Skin epidermis (tissue), 12 donors: ENCODE measurements at regions not wholly inside any gene's neighbourhood (a gene's known extent, or its start where the extent isn't known, plus 50 kb on each side); places are given as distances from the start of the nearest gene placed in this dataset.
"Not testable (repeated sequence)": the region's sequence is repeated elsewhere in the genome, so short reads cannot be mapped to it uniquely, and the experiment has no call there.

Experiments used
- H3K27ac ChIP-seq, 21 experiments: fragments of 200-600 bp; sonication (generic) in 11 of 21; one replicate each; pipeline ENCODE4 v1.5.0; 2020; ENCODE audit warnings: mild to moderate bottlenecking in 3 of 21, inconsistent platforms in 2 of 21, moderate library complexity in 2 of 21
- H3K4me3 ChIP-seq, 7 experiments: fragments of 200-600 bp; sonication (generic) in 2 of 7; one replicate each; pipeline ENCODE4 v1.5.0; 2020; ENCODE audit warnings: inconsistent platforms in 2 of 7, mild to moderate bottlenecking in 2 of 7, moderate library complexity in 1 of 7

DNA sequence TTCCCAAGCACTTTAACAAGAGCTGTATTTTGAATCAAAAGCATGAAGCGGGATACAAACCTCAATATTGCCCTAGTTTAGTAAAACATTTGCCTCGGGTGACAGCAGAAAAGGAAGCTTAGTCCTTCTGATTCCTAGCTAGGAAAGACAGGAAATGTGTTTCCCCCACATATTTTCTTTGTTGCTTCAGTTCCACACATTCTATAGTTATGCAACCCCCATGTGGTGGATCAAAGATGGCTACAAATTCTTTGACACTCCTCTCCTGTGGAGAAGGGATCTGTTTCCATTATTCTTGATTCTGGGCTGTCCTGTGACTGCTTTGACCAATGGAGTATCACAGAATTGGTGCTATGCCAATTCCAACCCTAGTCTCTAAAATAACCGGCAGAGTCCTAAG, 89.1 kb upstream of the SLC30A5 start:
- H3K27ac ChIP-seq = no peak overlapping the region
- H3K4me3 ChIP-seq = no peak overlapping the region

DNA sequence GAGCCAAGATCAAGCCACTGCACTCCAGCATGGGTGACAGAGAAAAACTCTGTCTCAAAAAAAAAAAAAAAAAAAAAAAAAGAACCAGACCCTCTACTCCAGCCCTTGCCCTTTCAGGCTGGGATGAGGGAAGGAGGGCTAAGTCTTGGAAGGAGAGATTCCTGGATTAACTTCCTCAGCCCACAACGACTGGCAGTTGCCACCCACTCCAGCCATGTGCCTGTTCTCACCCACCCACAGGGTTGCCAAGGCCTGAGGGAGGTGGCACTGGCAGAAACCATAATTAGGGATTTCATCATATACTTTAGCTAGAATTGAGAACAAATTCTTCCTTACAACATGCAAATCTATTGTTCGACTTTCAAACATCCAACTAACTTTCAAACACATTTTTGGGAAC, 87.8 kb upstream of the SLC30A5 start:
- Histone ChIP-seq H3K4me3 (no peak overlapping the region), H3K27ac (no peak overlapping the region)

- Histone ChIP-seq H3K4me3 (no peak overlapping the region), H3K27ac (peak overlapping the region in 1 of 21 experiments; percentile 27)
Measured at GRCh38 chr5:69007163-69007562, 86.7 kb upstream of the SLC30A5 start.

- H3K27ac ChIP-seq = no peak overlapping the region
- no peak overlapping the region for H3K4me3 ChIP-seq
Measured at GRCh38 chr5:69007726-69008368, 86.0 kb upstream of the SLC30A5 start.

DNA sequence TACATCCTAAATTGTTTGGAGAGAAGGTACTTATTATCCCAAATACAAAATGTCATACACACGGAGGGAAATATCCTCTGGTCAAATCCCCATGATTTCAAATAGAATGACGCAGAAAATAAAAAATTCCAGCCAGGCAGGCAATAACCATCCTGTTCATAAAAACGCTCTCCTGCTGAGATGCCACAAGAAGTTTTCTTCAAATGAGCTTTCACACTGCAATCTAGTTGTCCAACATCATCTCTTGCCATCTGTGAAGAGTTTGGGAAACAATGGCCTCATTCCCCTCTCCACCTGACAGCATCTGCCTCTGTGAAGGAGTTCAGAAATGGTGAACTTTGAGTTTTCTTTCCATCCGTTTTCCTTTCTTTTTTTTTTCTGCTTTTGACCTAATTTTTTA, 83.3 kb upstream of the SLC30A5 start:
- no peak overlapping the region for H3K4me3 ChIP-seq
- H3K27ac ChIP-seq = no peak overlapping the region

DNA sequence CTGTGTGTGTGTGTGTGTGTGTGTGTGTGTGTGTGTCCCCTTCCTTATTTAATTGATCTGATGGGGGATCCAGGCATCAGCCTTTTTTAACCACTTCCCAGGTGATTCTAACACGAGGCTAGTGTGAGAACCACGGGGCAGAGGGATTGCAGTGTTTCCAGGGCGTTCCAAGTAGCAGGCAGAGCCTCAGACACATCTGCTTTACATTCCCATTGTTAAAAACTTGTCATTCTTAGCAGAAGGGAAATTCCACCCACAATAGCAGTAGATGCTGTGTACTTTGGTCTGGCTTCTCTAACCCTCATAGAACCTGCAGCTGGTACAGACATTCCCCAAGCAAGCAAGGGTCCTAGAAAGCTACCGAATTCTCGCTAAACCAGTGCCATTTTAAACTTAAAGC, 81.9 kb upstream of the SLC30A5 start:
- H3K4me3 ChIP-seq = no peak overlapping the region
- H3K27ac ChIP-seq = no peak overlapping the region

- Histone ChIP-seq H3K4me3 (no peak overlapping the region), H3K27ac (no peak overlapping the region)
Measured at GRCh38 chr5:69013481-69013880, 80.3 kb upstream of the SLC30A5 start.

- not testable (repeated sequence) for H3K27ac ChIP-seq, H3K4me3 ChIP-seq
Measured at GRCh38 chr5:69014007-69014406, 79.8 kb upstream of the SLC30A5 start.

GRCh38 chr5:69019668-69020375, 74.0 kb upstream of the SLC30A5 start:
- H3K27ac ChIP-seq = no peak overlapping the region

GRCh38 chr5:69024241-69024651, 69.6 kb upstream of the SLC30A5 start:
- Histone ChIP-seq H3K4me3 (no peak overlapping the region), H3K27ac (no peak overlapping the region)

More at GRCh38 chr5:69019668-69020375, 74.0 kb upstream of the SLC30A5 start:
- no peak overlapping the region for H3K4me3 ChIP-seq

DNA sequence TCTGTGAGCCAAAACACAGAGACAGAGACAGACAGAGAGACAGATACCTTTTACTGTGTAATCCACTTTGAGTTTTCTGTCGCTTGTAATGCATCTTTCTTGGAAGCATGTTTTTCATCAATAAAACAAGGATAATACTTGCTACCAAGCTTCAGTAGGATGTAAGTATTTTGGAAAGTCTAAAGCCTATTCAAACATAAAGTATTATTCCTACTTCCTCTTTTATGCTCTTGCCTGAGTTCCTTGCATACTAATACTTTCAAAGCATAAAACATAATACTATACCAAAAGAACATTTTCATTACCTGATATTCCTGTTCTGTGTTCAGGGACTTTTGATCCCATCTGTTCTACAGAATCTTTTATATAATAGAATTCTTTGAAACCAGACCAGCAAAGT, 64.5 kb upstream of the SLC30A5 start:
- H3K27ac ChIP-seq = no peak overlapping the region
- H3K4me3 ChIP-seq = no peak overlapping the region

- no peak overlapping the region for H3K27ac ChIP-seq
- H3K4me3 ChIP-seq = no peak overlapping the region
Measured at GRCh38 chr5:69030358-69031062, 63.3 kb upstream of the SLC30A5 start.

- Histone ChIP-seq H3K4me3 (no peak overlapping the region), H3K27ac (no peak overlapping the region)
Measured at GRCh38 chr5:69032009-69032408, 61.8 kb upstream of the SLC30A5 start.

GRCh38 chr5:69033690-69034089, 60.1 kb upstream of the SLC30A5 start:
- no peak overlapping the region for H3K4me3 ChIP-seq
- no peak overlapping the region for H3K27ac ChIP-seq

GRCh38 chr5:69034898-69035297, 58.9 kb upstream of the SLC30A5 start:
- Histone ChIP-seq H3K4me3 (no peak overlapping the region), H3K27ac (no peak overlapping the region)

DNA sequence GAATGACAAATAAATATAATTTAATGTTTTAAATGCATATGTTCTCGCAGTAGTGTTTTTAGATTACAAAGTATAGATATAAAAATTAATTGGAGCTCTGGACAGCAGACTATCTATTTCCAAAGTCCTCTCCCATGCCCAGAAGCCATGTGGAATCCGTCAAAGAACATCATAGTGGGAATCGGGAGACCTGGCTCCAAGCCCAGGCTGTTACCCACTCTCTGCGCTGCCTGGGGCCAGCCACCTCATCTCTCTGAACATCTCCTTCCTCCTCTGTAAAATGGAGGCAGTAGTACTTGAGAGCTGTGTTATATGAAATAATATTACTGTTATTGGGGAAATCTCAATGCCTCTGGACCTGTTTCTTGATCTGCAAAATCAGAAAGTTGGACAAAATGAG, 58.1 kb upstream of the SLC30A5 start:
- Histone ChIP-seq H3K27ac (no peak overlapping the region), H3K4me3 (no peak overlapping the region)

DNA sequence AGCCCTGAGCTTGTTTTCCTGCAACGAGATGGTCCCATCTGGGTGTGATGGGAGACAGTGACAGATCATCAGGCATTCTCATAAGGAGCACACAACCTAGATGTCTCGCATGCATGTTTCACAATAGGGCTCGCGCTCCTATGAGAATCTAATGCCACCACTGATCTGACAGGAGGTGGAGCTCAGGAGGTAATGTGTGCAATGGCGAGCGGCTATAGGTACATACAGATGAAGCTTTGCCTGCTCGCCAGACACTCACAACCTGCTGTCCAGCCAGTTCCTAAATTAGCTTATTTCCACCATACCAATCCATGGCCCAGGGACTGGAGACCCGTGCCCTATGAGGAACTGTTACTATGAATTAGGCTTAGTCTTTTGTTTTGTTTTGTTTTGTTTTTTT, 55.3 kb upstream of the SLC30A5 start:
- H3K27ac ChIP-seq = no peak overlapping the region
- no peak overlapping the region for H3K4me3 ChIP-seq

DNA sequence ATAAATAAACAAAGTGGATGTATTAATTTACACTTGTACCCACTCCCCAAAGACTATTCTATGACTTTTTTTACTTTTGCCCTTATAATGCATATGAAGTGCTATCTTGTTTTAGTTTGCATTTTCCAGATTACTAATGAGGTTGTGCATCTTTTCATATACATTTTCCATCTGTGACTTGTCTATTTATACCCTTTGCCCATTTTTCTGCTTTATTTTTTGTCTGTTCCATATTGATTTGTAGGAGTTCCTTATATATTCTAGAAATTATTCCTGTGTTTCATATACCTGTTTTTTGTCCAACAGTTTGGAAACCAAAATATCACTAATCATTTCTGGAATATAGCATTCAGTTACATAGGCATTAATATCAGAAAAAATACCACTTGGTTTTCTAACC, 54.0 kb upstream of the SLC30A5 start:
- H3K27ac ChIP-seq = no peak overlapping the region

DNA sequence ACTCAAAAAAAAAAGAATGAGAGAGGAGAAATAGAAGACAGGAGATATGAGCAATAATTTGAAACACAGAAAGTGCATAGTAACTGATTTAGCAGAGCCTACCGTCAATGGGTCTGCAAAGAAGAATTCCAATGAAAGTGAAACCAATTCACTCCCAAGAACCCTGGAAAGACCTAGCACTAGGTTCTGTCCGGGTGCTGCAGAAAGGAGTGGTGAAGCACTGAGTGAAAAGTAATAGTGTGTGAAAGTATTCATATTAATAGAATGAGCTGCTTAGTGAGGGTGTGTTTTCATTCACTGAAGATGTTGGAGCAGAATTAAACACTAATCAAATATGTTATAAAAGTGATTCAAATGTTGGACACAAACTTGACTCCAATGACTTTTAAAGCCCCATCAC, 51.3 kb upstream of the SLC30A5 start:
- Histone ChIP-seq H3K4me3 (peak overlapping the region in 2 of 7 experiments; percentile 40 to 48), H3K27ac (peak overlapping the region in 5 of 21 experiments; percentile 27 to 77 (median 75))

More for the DNA sequence above, 54.0 kb upstream of the SLC30A5 start:
- H3K4me3 ChIP-seq = no peak overlapping the region

GRCh38 chr5:69042915-69043654, 50.7 kb upstream of the SLC30A5 start:
- Histone ChIP-seq H3K27ac (peak overlapping the region in 15 of 21 experiments; percentile 32 to 78 (median 69)), H3K4me3 (peak overlapping the region; percentile 25 to 48 (median 37))
